IMR-90 (cell line): ENCODE measurements at regions not wholly inside any gene's neighbourhood (a gene's known extent, or its start where the extent isn't known, plus 50 kb on each side); places are given as distances from the start of the nearest gene placed in this dataset.

Experiments used
- ATAC-seq: fragments of 200-7000 bp; cut with Tn5 transposase; 2 replicates; pipeline ENCODE4 v1.9.1; 2020; ENCODE audit warnings: low read depth, mild to moderate bottlenecking, moderate library complexity
- BruUV-seq: library from RNA; stranded (reverse); fragments of 400-500 nt; replicated peaks from 2 replicates; lab custom pipeline; 2021; lab: Mats Ljungman, UMichigan
- CTCF ChIA-PET: fragments of 300-600 bp; formaldehyde crosslinking; extraction: SDS; loops from one replicate; lab custom pipeline; 2021; ENCODE audit warnings: antibody characterized with exemption; lab: Yijun Ruan, JAX
- POLR2A ChIA-PET: fragments of 300-600 bp; sonication (Branson Sonifier 250); formaldehyde crosslinking; loops from one replicate; lab custom pipeline; 2022; ENCODE audit warnings: antibody characterized with exemption; ENCODE audit not compliant: unreplicated experiment; lab: Charles Lee
- DNase-seq: peaks from one replicate; pipeline ENCODE4 v3.0.0; 2013
- H2AFZ ChIP-seq: replicated peaks from 2 replicates; pipeline ENCODE3; 2013; ENCODE audit warnings: low read length, mild to moderate bottlenecking; ENCODE audit not compliant: poor library complexity
- H2AK5ac ChIP-seq: 2 replicates; pipeline ENCODE4 v1.6.1; 2013; ENCODE audit warnings: low read depth, low read length, inconsistent platforms
- H2AK9ac ChIP-seq: replicated peaks from 2 replicates; pipeline ENCODE3; 2013; ENCODE audit warnings: mild to moderate bottlenecking, low read depth, low read length, moderate library complexity; ENCODE audit not compliant: poor library complexity
- H2BK120ac ChIP-seq: 2 replicates; pipeline ENCODE4 v1.6.1; 2013; ENCODE audit warnings: low read depth, low read length, inconsistent platforms
- H2BK15ac ChIP-seq: 3 replicates; pipeline ENCODE4 v1.6.1; 2013; ENCODE audit warnings: low read depth, low read length, inconsistent platforms
- H2BK20ac ChIP-seq: 2 replicates; pipeline ENCODE4 v1.6.1; 2013; ENCODE audit warnings: low read depth, mild to moderate bottlenecking, inconsistent platforms, low read length, moderate library complexity
- H2BK5ac ChIP-seq: 2 replicates; pipeline ENCODE4 v1.6.1; 2013; ENCODE audit warnings: mild to moderate bottlenecking, low read depth, low read length, inconsistent platforms; ENCODE audit not compliant: poor library complexity, severe bottlenecking
- H3K14ac ChIP-seq: replicated peaks from 2 replicates; pipeline ENCODE4 v1.6.1; 2013; ENCODE audit warnings: low read depth, low read length, inconsistent platforms
- H3K18ac ChIP-seq: 2 replicates; pipeline ENCODE4 v1.6.1; 2013; ENCODE audit warnings: low read depth, low read length, control low read depth
- H3K23ac ChIP-seq: 2 replicates; pipeline ENCODE4 v1.6.1; 2013; ENCODE audit warnings: low read depth, low read length, inconsistent platforms
- H3K27ac ChIP-seq: 2 replicates; pipeline ENCODE4 v1.5.1; 2013; ENCODE audit warnings: mild to moderate bottlenecking, control low read depth, low read length; ENCODE audit not compliant: insufficient read depth
- H3K27me3 ChIP-seq: 2 replicates; pipeline ENCODE4 v1.6.1; 2013; ENCODE audit warnings: low read length; ENCODE audit not compliant: control insufficient read depth, insufficient read depth
- H3K36me3 ChIP-seq: 2 replicates; pipeline ENCODE4 v1.6.1; 2013; ENCODE audit warnings: low read length, mixed read lengths; ENCODE audit not compliant: control insufficient read depth, insufficient read depth
- H3K4ac ChIP-seq: 2 replicates; pipeline ENCODE4 v1.6.1; 2013; ENCODE audit warnings: low read depth, low read length, inconsistent platforms
- H3K4me1 ChIP-seq: 2 replicates; pipeline ENCODE4 v1.6.1; 2013; ENCODE audit warnings: low read length, mixed read lengths; ENCODE audit not compliant: control insufficient read depth, insufficient read depth
- H3K4me2 ChIP-seq: 2 replicates; pipeline ENCODE4 v1.6.1; 2013; ENCODE audit warnings: low read depth, mild to moderate bottlenecking, control low read depth, low read length, moderate library complexity
- H3K4me3 ChIP-seq: 2 replicates; pipeline ENCODE4 v1.5.1; 2013; ENCODE audit warnings: low read depth, mild to moderate bottlenecking, control low read depth, low read length, moderate library complexity; ENCODE audit not compliant: insufficient read depth
- H3K56ac ChIP-seq: 2 replicates; pipeline ENCODE4 v1.6.1; 2013; ENCODE audit warnings: low read length, inconsistent platforms; ENCODE audit not compliant: insufficient read depth; ENCODE audit errors: extremely low read depth
- H3K79me1 ChIP-seq, 2 experiments: 2 replicates each; pipeline ENCODE4 v1.6.1; 2013; ENCODE audit warnings: low read length in 2 of 2, inconsistent platforms in 1 of 2, low read depth in 1 of 2
- H3K9ac ChIP-seq: 2 replicates; pipeline ENCODE4 v1.6.1; 2013; ENCODE audit warnings: low read depth, low read length, control low read depth
- H3K9me1 ChIP-seq: 2 replicates; pipeline ENCODE4 v1.6.1; 2013; ENCODE audit warnings: low read length, inconsistent platforms; ENCODE audit not compliant: insufficient read depth
- H3K9me3 ChIP-seq: 2 replicates; pipeline ENCODE4 v1.6.1; 2013; ENCODE audit warnings: low read length; ENCODE audit not compliant: control insufficient read depth, insufficient read depth
- H4K20me1 ChIP-seq: 2 replicates; pipeline ENCODE4 v1.6.1; 2013; ENCODE audit warnings: low read length, inconsistent platforms; ENCODE audit not compliant: insufficient read depth
- H4K5ac ChIP-seq: 2 replicates; pipeline ENCODE4 v1.6.1; 2013; ENCODE audit warnings: mild to moderate bottlenecking, low read depth, low read length, control low read depth
- H4K8ac ChIP-seq, 2 experiments: 2 replicates each; pipeline ENCODE4 v1.6.1; 2013; ENCODE audit warnings: low read depth in 2 of 2, low read length in 2 of 2, control low read depth in 1 of 2, inconsistent platforms in 1 of 2
- H4K91ac ChIP-seq: 2 replicates; pipeline ENCODE4 v1.6.1; 2013; ENCODE audit warnings: low read depth, low read length, inconsistent platforms; ENCODE audit not compliant: insufficient read depth
- CEBPB ChIP-seq: IDR thresholded peaks from 2 replicates; pipeline ENCODE4 v1.6.1; 2012; ENCODE audit warnings: low read depth, low read length, improper control_type of control experiment
- FOS ChIP-seq: fragments of 150-350 bp; IDR thresholded peaks from 2 replicates; pipeline ENCODE4 v1.6.1; 2016; ENCODE audit warnings: low read depth, low read length
- NFE2L2 ChIP-seq: fragments of 150-350 bp; IDR thresholded peaks from 2 replicates; pipeline ENCODE4 v1.6.1; 2016; ENCODE audit warnings: low read depth, mild to moderate bottlenecking, low read length
- SMC3 ChIP-seq: fragments of 150-350 bp; IDR thresholded peaks from 2 replicates; pipeline ENCODE4 v1.6.1; 2016; ENCODE audit warnings: low read depth, mild to moderate bottlenecking, antibody characterized with exemption, low read length, moderate library complexity
- WGBS, 2 experiments: methylation state at CpG; one replicate each; pipeline versions ENCODE4 v1.1.5 to v1.1.7; 2013; ENCODE audit warnings: missing lambda C conversion rate in 2 of 2; ENCODE audit not compliant: insufficient read length in 1 of 2; ENCODE audit errors: extremely low coverage in 2 of 2; 5-methylcytosine and 5-hydroxymethylcytosine counted together
- dilution Hi-C: fragments of 300-500 bp; cut with HindIII; formaldehyde crosslinking; loops from one replicate; pipeline ENCODE4 v1.14.3; 2018; ENCODE audit warnings: low sequenced_read_pairs; ENCODE audit not compliant: unreplicated experiment
- in situ Hi-C: fragments of 300-500 bp; cut with MboI; formaldehyde crosslinking; loops from 3 replicates; pipeline ENCODE4 v1.14.3; 2019; ENCODE audit warnings: low sequenced_read_pairs, inconsistent platforms, mixed read lengths
- intact Hi-C: fragments of 100-400 bp; cut with micrococcal nuclease; formaldehyde crosslinking; loops from 2 replicates; pipeline ENCODE4 v1.10.0; 2022

DNA sequence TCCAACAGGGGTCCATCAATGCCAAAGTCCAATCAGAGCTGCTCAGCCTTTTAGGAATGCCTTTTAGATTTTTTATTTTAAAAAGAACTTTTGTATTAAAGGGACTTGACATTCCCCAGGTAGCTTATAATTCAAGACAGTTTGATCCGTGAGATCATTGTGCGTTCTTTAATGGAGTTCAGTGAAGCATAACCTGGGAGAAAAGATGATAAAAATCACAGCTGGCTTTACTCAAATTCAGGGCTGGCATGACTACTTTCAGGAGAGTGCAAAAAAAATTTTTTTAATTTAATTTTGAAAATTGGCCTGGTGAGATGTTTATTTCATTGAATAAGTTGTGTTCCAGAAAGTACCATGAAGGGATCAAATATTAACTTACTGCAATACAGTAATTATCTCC is 118.2 kb downstream of the VCX2 start:
- WGBS, 2 experiments: 75% methylated on average over 2 of the region's 2 CpGs; no CpG with 5 or more reads in 1 of the 2 experiments
- H3K4me1 ChIP-seq: no peaks in the 10 kb centered on the region
- ChIA-PET CTCF (no interaction called here), POLR2A (no interaction called here)
- H4K5ac ChIP-seq: no peak overlapping the region
- DNase-seq (no peak), ATAC-seq (no peak)
- no peaks in the 10 kb centered on the region for H3K9me1 ChIP-seq
- no peak overlapping the region for H4K8ac ChIP-seq
- no peak overlapping the region for H2AK5ac ChIP-seq
- H3K14ac ChIP-seq: no peak overlapping the region
- H2AFZ ChIP-seq: no peak overlapping the region
- H3K4ac ChIP-seq: no peak overlapping the region
- H2BK5ac ChIP-seq: no peak overlapping the region
- in situ Hi-C loops (no loop called here), intact Hi-C loops (no loop called here), dilution Hi-C loops (no loop called here)
- H3K27ac ChIP-seq: no peak overlapping the region
- no peak overlapping the region for H2BK120ac ChIP-seq
- H3K18ac ChIP-seq: no peak overlapping the region
- no peaks in the 10 kb centered on the region for H3K36me3 ChIP-seq
- no peak overlapping the region for H3K56ac ChIP-seq
- H3K23ac ChIP-seq: no peak overlapping the region
- no peak overlapping the region for H3K4me2 ChIP-seq
- no peaks in the 10 kb centered on the region for H3K79me1 ChIP-seq
- H2AK9ac ChIP-seq: no peak overlapping the region
- H3K9me3 ChIP-seq: no peaks in the 10 kb centered on the region
- no peak overlapping the region for H2BK15ac ChIP-seq
- no peak overlapping the region for H4K91ac ChIP-seq
- no peak overlapping the region for H3K9ac ChIP-seq
- TF ChIP-seq CEBPB: no peak
- no peak for TF ChIP-seq SMC3
- no peak for TF ChIP-seq FOS
- TF ChIP-seq NFE2L2: no peak
- BruUV-seq: no TSS peak
- H3K4me3 ChIP-seq: no peak overlapping the region
- H3K27me3 ChIP-seq: no peaks in the 10 kb centered on the region
- no peak overlapping the region for H2BK20ac ChIP-seq
- no peaks in the 10 kb centered on the region for H4K20me1 ChIP-seq
